GM19025 (cell line): ENCODE measurements at regions not wholly inside any gene's neighbourhood (a gene's known extent, or its start where the extent isn't known, plus 50 kb on each side); places are given as distances from the start of the nearest gene placed in this dataset.

Experiments
- ATAC-seq: cut with Tn5 transposase; IDR thresholded peaks from one replicate; pipeline ENCODE4 v1.9.1; 2021; ENCODE audit warnings: mild to moderate bottlenecking, low read depth, moderate library complexity; ENCODE audit not compliant: unreplicated experiment

DNA sequence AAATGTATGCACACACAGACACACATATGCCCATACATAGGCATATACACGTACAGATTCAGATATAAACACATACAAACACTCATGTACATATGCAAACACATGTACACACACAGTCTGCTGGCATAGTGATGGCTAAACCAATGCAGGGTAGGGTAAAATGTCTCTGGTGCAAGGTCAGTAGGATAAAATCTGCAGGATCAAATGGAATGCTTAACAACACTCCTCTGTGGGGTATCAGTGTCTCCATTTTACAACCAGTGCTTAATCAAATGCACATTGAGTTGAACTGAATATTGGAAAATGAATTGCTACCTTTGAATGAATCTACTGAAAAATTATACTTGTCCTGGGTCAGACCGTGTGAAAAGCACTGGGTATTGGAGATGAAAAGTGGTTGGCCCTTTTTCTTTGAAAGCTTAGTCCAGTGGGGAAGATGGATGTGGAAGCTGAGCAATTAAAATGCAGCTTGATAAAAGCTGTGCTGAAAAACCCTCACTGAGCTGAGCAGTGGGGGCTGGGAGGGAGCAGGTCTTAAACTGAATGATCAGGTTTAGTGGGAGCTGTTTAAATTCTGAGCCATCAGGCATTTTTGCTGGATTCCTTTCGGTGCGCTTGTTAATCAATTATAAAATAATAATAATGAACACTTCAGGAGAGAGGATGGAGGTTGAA is 314.7 kb downstream of the HAPSTR1 start:
- no peak for ATAC-seq

DNA sequence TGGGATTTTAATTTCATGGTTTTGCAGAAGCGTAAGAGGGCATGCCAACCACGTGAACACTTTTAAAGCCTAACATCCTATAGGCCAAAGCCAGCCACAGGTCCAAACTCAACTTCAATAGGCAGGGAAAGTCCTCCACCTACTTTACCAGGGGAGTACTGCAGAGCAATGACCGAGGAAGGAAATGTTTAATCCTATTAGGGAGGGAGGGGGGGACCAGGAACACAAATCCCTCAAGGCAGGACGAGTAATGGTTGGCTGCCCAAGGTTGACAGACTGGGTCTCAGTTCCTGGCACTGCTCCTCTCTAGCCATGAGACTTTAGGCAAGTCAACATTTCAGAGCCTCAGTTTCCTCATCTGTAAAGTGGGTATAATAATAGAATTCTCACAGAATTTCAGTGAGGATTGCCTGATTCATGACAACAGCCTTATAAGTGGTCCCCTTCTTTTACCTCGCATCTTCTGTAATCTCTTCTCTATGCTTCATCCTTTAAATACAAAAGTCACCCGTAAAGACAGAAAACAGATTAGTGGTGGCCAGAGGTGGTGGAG is 315.8 kb downstream of the HAPSTR1 start:
- no peak for ATAC-seq

DNA sequence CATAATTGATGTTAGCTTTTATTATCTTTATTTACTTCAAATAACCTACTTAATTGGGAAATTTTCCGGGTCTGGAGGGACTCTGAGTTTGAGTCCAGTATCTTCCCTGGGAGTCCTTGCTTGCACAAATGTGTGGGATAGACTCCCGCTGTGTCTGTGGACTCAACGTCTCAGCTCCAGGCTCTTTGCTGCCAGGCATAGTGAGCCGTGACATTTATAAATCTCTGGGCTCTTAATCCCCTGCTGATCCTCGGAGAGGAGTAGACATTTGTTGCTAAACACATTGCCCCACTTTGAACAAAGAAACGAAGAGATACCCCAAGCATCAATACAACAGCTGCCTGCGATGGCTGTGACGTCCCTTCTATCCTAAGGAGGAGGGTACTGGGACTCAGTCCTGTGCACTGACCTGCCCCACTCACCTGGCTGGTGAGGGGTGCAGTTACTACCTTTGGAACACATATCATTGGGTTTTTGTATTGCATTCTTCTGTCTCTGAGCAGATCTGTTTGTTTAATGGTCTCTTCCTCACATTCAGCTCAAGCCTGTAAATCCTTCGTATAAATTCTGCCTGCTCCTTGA is 316.9 kb downstream of the HAPSTR1 start:
- ATAC-seq, result no peak

DNA sequence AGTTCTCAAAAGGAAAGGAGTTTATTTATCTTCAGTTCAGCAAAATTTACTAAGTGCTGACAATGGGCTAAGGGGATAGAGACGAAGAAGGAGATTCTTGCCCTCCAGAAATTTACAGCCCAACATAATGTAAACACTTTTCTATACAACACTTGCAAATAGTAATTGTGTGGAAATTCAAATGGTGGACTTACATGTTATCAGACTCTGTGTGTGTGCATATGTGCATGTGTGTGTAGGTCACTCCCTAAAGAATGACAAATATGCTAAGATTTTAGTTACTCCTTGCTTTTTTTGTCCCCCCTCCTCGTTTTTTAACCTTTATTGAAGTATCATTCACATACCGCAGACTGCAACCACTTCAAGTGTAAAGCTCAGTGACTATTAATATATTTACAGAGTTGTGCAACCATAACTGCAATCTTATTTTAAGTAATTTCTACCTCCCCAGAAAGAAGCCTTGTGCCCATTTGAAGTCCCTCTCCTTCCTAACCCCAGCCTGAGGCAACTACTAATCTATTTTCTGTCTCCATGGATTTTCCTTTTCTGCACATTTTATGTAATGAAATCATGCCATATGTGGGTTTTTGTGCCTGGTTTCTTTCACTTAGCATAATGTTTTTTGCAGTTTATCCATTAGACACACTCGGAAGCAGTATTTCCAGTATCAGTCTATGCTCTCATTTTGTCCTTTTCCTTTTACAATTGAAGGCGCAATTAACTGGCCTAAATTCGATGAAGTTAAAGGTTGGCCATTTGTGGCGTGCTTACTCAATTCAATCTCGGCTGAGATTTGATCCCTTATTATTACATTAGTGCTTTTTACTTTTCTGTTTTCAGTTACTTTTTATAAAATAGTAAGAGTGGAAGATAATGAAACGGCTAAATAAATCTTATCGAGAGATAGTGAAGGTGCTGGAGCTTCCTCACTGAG is 318.4 kb downstream of the HAPSTR1 start:
- ATAC-seq, result no peak

DNA sequence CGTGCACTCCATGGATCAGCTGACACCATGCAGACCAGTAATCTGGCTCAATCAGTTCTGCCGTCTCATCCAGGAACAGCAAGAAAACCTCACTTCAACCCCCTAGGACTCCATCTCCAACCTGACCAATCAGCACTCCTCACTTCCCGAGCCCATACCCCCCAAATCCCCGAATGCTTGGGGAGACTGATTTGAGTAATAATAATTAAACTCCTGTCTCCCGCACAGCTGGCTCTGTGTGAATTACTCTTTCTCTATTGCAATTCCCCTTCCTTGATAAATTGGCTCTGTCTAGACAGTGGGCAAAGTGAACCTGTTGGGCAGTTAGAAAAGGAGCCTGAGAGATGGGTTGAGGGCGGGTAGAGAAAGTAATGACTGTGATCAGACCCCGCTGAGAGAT is 320.0 kb downstream of the HAPSTR1 start:
- no peak for ATAC-seq

DNA sequence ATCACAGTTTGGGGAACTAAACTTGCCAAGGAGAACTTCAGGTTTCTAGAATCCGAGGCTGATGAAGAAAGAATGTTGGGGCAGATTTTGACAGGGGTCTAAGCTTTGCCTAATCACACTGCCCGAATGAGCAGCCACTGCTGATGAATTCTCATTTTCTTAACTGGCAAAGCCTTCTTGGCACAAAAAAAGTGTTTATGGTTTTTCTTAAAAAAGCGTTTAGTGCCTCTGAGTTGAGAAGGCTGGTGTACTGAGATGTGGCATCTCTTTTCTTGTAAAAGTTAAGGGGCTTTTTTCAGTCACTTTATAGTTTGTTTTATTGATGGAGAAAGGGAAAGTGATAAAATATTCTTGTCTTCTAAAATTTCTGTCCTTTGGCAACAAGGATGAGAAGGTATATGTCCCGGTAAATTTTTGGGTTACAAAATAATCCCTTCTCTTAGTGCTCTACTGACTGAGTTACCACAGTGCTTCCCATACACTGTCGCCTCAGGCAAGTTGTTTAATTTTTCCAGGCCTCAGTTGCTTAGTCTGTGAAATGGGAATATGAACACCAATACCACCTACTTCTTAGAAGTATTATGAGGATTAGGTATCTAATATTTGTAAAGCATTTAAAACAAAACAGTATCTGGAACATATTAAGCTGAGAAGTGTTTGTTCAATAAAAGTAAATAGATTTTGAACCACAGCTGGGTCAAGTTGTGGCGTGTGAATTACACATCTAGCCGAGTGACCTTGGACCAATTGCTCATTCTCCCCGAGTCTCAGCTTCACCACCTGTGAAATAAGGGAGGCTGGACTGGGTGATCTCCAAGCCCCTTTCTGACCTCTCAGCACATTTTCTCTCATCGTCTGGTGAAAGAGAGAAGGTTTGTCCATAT is 320.8 kb downstream of the HAPSTR1 start:
- no peak for ATAC-seq

DNA sequence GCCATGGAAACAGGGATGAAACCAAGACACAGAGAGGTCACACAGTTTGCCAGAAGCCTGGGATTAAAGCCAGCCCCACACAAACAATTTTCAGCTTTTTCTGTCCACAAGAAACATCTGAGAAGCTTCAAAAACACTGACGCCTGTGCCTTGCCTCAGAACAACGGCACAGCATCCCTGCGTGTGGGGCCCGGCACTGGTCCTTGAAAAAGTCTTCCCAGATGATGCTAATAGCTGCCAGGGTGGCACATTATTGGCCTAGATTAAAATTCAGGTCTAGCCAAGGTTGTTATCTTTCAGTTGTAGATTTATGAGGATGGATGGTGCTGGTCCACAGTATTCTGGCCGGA is 321.4 kb downstream of the HAPSTR1 start:
- ATAC-seq, result no peak

DNA sequence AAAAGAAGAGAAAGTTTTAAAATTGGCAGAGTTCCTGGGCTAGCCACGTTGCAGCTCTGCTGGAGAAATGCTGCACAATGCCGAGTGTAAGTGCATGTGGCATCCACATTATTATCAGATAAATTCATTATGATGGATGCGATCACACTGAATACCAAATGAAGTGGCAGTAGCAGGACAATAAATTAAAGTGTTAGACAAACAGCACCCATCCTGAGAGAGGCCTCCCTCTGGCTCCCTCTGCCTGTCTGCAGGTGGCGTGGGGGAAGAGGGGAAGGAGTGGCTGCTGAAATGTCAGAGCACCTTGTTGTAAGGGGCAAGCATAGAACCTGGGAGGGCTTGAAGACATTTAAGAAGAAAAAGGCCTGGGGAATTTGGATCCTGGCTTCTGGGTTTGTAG is 324.1 kb downstream of the HAPSTR1 start:
- no peak for ATAC-seq

DNA sequence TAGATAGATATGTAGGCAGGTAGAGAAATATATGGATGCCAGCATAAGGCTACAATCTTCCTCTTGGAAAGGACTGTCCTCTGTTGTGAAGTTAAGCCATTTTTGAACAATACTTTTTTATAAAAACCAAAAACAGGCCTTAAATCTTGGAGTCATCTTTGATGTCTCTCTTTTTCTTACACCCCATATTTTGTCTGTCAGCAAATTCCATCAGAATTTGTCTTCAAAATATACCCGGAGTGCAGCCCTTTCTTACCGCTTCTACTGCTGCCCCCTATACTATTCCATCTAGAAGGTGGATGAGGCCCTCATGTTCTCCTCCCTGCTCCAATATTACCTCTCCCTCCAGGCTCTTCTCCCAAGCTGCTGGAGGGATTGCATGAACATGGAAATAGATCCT is 326.5 kb downstream of the HAPSTR1 start:
- no peak for ATAC-seq

DNA sequence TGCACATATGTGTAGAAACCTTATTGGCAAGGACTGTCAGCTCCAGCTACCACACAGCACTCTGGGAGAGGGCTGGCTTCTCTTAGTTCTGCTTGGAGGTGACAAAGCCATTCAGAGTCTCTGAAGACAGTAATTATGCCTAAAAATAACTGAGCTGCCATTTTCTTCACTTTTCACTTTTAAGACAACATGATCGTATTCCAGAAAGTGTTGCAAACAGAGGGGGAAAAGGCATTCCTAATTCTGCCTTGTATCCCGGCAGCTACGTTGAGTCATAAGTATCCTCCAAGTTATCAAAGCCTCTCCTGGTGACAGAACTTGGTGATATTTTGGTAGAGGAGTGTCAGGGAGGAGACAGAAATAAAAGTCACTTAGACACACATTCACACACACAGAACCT is 327.7 kb downstream of the HAPSTR1 start:
- ATAC-seq, result no peak

DNA sequence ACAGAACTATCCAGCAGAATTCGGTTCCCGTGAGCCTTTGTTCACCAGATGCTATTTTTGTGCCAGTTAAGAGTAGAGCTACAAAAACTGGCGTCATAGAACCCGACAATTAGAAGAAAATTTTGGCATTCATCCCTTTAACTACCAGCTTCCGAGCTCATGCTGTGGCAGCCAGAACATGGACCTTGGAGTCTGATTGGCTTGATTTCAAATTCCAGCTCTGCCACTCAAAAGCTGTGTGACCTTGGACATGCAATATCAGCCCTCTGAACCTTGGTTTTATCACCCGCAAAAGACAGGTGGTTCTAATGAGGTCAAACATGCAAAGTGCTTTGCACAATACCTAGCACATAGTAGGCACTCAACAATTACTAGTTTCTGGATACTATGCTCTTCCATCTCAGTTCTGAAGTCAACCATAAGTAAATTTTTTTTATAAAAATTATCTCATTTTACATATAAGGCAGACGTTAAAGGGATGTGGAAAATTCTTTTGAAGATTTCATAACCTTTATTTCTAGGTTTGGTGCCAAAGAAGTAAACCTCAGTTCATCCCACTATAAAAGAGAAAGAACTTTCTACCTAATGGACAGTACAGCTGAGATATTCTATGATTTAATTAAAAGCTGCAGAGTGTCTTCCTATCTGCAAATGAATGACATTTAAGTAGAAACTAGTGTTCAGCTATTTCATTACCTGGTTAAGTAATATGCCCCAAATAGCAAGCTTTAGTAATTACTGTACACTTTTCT is 331.5 kb downstream of the HAPSTR1 start:
- ATAC-seq, result no peak

DNA sequence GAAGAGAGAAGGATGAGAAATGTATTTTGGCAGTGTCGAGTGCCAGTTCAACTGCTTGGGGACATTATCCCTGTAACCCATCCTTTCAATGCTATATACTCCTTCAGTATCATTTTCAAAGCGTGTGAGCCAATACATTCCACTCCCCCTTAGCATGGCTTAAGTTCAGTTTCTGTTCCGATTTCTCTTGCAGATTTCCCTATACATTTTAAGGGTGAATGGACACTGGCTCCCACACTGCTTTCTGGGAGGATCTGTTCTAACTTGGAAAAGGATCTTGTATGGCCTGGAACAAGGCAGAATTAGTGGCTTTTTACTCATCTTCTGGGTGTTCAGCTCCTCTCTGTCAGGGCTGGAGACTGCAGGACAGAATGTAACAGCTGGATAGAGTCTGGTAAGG is 333.8 kb downstream of the HAPSTR1 start:
- ATAC-seq, result no peak

DNA sequence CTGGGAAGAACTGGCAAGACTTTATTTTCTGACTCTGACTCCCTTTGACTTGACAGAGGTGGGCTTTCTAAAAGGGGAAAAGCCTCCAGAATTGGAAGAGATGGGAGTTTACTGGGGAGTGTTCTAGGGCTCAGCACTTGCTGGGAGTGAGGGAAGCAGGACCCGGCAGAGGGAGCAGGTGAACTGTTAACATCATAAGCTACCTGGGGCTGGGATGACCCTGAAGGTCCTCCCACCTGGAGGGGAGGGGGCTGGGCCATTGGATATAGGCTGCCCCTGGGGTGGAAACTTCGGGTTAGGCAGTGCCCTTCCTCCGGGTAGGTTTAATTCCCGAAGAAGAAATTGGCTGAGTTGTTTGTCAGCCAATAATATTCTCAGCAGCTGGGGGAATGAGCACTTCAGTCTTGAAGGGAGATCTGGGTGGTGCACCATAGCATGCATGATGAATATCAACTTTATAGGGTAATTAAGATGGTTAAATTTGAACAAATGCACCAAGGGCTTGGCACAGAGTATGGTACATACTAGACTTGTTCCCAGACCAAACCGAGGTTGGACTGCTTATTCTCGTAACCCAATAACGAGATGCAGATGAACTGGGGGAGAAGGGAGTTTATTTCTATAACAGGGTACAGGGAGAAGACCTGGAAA is 337.0 kb downstream of the HAPSTR1 start:
- no peak for ATAC-seq

DNA sequence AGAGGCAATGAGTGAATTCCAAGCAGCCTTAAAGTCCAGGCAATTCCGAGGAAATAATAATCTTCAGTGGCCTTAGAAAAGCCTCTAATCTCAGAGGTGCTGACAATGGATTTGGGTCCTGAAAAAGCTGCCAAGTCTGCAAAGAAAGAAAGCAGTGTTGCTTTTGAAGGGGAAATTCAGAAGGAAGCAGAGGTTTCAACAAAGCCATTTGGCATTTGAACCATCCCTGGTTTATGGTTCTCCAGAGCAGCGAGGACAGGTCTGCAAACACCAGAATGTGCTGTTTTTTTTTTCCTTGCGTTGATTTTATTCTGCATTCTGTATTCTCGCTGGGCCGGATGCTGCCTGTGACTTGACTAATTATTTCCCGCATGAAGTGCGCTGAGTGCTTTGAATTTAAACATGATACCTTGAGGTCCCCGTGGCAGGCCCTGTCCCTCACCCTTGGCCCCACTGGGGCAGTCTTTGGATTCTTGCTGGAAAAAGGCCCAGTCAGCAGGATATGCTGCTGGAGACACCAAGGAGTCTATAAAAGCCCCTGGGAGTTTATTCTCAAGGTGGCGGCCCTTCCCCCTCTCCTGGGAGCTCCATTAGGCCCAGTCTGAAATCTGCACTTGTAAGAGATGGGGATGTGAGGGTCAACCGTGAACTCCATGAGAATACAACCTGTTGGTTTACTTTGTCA is 338.3 kb downstream of the HAPSTR1 start:
- no peak for ATAC-seq

DNA sequence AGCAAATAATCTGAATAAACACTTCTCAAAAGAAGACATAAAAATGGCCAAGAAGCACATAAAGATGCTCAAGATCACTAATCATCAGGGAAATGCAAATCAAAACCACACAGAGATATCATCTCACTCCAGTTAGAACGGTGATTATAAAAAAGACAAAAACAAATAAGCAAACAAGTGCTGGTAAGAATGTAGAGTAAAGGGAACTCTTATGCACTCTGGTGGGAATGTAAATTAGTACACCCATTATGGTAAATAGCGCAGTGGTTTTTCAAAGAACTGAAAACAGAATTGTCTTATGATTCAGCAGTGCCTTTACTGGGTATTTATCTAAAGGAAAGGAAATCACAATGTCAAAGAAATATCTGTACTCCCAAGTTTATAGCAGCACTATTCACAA is 343.2 kb downstream of the HAPSTR1 start:
- no peak for ATAC-seq

DNA sequence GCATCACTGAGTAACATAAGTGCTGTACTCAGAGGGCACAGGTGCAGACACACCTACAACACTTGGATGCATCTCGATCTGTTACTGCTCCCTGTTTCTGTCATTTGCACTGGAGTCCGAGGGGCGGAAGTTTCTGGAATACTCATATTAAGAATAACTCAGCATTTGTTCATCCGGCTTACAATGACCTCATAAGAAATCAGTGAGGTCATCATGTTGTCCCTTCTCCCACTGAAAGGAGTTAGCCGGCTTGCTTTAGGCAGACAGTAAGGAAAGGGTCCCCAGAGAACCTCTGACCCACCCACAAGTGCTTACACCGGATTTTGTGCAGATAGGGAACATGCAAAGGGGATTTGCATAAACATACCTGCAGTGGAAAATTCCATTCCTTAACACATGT is 344.7 kb downstream of the HAPSTR1 start:
- no peak for ATAC-seq

DNA sequence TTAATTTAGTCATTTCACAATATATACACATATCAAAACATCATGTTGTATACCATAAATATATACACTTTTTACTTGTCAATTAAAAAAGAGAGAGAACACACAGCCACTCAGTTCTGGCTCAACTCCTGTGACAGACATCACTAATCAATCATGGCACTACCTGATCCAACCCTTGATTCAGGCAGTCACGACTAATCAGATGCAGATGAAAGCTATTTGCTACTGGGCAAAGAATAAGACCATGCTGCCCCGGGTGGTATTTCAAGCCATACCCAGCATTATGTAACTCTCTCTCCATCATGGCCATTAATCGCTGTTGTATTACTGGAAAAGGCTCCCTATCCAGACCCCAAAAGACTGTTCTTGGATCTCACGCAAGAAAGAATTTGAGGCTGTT is 345.7 kb downstream of the HAPSTR1 start:
- no peak for ATAC-seq

DNA sequence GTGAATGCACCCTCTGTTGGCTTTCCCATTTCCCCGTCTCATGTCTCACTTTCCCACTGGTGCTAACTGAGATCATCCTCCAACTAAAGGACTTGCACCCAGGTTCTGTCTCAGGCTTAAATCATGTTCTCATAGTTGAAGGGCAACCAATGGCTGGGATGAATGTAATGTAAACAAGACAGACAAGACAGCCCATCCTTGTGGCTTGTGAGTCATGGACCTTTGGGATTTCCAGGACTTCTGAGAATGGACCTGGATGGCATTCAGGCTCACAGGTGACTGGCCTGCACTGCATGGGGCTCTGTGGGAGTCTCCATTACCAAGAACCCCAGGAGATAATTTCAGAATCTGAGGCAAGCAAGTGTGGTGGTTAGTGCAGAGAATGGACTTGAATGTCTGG is 347.5 kb downstream of the HAPSTR1 start:
- no peak for ATAC-seq

DNA sequence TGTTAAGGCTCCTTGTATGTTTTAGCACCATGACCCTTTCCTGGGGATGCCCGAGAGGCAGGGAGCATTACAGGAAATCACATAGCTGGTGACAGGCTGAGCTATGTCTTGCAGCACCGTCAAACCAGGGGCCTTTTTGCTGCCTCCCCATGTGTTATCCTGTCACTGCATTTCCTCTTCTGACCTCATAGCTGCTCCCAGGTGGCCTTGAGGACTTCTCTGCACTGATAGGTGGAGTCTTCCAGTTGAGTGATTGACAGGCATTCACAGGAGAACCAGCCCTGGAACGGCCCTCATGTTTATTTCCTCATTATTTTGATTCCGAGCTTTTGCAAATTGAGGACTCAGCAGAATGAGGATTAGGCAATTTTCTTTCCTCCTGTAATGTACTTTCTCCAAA is 349.6 kb downstream of the HAPSTR1 start:
- ATAC-seq, result no peak
